Activated CD8-positive, alpha-beta memory T cell treated with anti-CD3 and anti-CD28 coated beads, Interleukin-2, amount 50 U/mL, for 48 hours (primary cell): ENCODE measurements at regions not wholly inside any gene's neighbourhood (a gene's known extent, or its start where the extent isn't known, plus 50 kb on each side); places are given as distances from the start of the nearest gene placed in this dataset.

Experiments
- DNase-seq: peaks from one replicate; pipeline ENCODE4 v3.0.0-alpha.2; 2020

DNA sequence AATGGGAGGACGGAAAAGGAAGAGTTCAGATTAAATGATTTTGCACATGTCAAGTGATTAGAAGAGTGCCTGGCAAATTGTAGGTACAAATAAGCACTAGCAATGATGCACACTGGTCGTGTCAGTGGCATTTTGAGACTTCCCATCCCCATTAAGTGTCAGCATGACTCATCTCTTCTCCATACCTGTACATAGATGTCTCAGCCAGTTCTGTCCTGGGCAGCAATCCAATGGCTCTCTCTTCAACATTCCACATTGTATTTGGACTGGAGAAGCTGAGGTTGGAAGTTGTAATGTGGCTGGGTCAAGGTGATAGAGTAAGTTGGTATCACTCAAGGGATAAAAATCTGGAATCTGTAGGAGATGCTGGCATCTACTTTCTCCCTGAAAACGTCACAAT is 742.7 kb downstream of the VRK1 start:
- no peak for DNase-seq

DNA sequence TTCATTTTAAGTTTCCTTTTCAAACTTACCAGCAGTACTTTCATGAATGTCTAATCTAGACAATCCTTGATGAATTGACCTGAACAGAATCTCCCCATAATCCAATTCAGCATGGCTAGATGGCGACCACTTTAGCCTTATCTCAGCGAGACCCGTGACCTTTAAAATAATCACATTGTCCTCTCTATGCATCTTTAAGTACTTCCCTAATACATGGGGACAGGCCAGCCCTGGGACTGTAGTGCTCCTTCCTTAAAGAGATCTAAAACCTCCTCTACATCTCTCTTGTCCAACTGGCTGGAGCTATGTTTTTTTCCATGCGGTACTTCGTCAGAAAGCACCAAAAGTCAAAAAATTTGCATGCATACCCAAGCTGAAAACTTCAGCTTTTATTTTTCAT is 746.0 kb downstream of the VRK1 start:
- DNase-seq, result no peak

DNA sequence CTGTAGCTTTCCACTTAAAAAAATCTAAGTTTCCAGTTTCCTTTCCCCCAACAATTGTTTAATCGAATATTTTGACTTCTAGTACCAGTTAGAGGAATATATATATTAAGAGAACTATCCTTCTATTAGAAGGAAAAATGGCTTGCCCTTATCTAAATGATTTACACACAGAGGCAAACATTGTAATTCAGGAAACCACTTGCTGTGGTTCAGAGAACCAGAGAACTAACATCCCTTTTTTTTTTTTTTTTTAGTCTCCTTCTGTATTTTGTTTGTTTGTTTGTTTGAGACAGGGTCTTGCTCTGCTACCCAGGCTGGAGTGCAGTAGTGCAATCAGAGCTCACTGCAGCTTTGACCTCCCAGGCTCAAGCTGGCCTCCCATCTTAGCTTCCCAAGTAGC is 746.6 kb downstream of the VRK1 start:
- DNase-seq, result no peak

DNA sequence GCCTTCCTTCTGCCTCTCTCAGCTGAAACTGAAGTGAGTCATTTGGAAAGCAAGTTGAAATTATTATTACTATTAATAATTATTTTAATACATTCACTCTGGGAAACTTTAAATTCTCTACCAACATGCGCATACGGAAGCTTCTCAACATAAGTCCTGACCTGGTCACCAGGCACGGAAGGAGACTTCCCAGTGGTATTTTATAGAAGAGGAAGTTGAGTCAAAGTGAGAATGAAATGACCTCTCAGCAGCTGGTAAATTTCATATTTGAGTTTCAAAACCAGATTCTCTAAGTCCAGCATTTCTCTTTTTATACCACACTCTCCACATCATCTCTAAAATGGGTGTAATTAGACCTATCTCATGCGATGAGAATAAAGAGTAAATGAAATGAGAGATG is 747.4 kb downstream of the VRK1 start:
- no peak for DNase-seq

DNA sequence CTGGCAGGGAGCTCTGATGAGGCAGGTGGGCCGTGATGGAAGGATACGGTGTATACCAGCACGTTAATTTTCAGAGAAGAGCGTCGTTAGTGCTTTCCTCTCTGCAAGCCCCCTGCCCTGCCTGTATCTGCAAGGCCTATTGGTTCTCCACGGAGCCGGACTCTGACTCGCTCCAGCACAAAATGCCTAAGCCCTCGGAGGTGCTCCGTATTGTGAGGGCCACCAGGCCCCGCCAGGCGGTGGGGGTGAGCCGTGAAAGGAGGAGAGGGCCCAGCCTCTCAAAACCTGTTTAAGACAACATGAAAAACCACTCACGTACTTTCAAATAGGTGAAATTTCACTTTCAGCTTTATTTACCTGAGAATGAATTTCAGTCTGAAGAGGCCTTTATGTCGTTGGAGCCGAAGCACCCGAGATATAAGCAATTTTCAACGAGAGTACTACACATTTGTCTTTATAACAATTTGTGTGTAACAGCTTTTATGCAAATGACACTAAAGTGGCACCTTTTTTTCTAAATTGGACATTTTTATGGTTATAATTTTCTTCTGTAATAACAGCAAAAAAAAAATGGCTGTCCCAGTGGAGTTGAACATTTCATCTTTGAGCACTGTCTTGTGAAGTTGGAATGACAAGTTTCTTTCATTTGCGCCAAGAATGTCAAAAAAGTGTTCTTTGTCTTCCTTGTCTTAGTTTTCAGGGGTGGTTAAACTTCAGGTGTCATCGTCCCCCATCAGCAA is 749.5 kb downstream of the VRK1 start:
- no peak for DNase-seq

DNA sequence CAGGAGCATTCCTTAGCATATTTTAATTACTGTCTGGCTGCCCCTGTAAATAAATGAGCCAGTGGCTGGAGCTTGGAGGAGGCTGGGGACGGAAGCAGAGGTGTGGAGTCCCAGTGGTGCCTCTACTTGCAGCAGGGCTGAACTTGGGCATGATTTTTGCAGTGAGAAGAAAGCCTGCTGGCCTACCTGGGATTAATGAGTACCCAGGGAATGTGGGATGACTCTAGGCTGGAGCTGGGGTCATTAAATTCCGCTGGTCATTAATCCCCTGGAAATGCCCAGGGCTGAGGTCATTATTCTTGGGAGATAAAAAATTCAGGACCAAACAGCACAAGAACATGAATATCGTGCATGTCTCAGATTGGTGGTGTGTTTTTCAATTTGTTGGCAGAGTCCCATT is 753.3 kb downstream of the VRK1 start:
- DNase-seq, result no peak

DNA sequence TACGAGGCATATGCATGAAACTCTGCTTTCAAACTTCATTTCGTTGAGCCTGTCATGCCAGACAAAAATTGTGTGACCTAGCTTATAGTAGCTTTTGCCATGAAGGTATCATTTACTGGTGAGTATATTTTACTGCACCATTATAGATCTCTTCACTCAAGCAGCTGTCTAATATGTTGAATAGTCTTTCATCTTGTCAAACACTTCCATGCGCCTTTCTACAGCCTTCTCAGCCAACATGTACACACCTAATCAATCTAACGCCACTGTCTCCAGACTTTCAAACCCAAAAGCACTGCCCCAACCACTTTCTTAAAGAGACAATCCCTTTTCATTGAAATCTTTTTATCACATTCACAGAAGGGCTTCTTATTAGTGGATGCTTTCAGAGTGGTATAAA is 757.4 kb downstream of the VRK1 start:
- DNase-seq, result no peak

DNA sequence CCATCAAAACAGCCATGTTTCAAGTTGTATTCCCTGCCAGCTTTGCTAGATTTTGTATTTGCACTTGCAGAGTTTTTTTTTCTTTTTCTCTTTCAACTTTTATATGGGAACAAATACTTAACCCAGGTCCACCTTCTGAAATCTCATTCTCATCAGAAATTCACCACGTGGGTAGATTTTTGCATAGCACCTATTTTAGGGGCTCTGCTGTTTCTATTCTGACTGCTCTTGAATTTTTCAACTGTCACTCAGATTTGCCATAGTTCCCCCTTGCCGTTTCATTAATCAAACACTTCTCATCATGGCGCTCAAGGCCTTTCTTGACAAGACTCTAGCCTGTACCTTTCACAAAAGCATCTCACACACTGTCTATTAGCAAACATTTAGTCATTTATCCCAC is 767.2 kb downstream of the VRK1 start:
- DNase-seq, result no peak

DNA sequence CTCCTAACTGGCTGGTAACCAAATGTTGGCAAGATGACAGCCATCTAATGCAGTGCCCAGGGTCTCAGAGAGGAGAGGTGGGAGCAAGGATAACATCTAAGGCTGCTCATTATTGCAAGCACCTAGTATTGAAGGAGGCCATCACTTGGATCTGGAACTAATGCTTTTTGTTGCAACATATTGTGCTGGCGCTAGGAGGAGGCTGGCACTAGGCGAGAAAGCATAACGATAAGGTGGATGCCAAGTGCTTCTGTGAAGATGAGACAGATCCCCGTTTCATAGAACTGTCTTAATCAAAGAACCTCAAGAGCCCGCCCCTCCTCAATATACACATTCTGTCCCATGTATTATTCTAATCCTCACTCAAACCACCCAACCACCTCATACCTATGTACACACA is 774.0 kb downstream of the VRK1 start:
- no peak for DNase-seq

DNA sequence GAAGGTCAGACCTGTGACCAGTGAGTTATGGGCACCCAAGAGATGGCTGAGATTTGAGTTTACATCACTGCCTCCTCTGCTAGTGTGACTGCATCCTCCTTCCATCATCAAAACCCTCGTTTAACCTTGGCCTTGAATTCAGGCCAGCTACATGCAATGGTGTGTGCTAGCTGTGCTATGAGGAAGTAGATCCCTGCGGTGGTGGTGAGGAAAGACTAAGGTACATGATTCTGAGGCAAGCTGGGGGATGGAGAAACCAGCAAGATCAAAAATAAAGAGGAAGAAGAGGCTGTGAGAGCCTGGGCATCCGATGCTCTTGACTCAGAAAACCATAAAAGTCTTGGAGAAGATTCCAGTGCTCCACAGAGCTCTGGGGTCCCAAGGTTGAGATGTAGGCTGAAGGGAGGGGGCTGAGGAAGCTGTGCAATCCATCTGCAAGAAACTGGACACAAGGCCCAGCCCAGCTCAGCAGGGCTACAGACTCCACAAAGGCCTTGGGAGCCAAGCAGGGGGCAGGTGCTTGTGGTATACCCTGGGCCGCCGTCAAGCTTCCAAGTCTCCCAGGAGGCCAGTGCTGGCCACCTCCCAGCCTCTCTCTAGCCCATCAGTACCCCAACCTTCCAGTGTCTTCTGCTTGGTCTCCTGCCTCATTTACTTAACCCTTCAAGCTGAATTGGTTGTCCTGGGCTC is 774.8 kb downstream of the VRK1 start:
- no peak for DNase-seq

DNA sequence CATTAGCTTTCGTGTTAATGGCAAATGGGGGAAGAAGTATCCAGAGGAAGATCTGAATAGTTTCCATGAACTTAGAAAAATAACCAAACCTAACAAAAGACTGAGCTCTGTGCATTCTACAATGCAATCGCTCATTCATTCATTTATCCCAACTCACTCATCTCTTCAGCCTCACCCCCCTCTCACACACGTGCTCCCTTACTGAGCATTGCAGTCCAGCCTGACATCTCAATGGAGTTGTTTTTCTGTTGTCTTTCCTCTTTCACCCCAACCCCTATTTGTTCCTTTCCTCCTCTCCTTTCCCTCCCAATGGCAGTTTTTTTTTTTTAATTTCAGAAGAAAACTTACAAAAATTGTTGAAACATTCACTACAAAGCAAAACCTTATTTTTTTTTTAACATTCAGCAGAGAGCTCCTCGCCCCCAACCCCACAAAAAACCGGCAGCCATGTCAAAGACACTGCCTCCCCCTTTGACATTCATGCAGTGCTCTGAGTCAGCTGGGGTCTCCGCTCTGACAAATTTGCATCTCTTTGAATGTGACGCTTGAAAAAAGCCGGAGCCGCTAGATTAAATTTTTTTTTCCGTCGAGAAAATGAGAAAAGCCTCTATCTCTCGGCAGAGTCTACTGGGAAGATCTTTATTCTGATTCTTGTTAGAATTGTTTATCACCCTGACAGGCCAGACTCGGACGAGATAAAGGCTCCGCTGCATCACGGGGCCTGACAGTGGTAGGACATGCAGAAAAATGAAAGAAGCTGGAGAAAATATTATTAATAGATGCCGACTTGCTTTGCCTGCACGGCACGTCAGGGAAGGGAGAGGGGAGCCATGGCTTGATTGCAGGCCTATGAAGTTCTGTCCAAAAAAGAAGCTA is 775.6 kb downstream of the VRK1 start:
- DNase-seq, result no peak

DNA sequence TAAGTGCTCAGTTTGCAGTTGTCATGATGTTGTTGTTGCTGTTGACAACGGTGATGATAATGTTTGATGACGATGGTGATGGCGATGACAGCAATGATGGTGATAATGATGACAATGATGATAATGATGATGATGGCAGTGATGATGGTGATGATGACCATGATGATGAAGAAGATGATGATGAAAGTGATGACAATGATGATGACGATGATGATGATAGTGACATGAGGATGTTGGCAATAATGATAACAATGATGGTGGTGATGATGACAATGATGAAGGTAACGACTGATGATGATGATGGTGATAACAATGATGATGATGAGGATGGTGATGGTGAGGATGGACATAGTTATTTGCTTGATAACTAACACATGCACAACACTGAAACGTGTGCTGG is 778.5 kb downstream of the VRK1 start:
- DNase-seq, result no peak

DNA sequence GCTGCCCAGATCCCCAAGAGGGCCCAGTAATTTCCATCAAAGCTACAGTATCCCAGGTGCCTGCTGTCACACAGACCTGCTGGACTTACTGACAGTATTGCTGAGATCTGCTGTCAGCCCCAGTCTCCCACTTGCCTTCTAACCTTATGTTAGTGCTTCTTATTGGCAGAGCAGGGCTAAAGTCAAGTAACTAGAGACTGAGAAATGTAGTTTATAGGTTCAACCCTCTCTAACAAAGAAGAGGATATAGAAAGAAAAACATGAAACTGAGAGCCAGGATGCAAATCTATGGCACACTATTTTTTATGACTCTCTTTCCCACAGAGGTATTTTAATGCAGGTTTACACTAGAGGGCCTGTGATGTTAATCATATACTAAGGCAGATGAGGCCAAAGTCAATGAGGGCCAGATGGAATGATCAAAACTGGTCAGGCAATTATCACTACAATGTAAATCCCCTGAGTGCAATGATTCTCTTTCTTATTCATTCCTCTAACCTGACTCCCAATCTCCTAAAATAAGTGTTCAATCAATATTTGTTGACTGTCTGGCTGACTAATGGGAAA is 781.9 kb downstream of the VRK1 start:
- DNase-seq, result no peak

DNA sequence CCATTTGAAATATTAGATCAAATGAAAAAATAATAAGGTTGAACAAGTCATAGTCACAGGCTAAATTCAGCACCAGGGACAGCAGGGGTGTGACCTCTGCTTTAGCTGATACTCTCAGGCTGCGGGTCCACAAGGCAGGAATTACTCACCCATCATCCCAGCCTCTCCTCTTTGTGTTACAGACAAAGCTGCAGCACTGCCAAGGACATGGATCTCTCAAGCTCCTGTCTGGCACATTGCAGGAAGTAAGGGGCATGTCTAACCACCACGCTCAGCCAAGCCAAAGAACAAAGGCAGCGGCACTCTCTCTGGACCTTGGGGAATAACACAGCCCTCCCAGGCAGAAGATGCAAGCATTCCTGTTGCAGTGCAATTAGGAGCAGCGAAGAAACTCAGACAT is 783.8 kb downstream of the VRK1 start:
- no peak for DNase-seq

DNA sequence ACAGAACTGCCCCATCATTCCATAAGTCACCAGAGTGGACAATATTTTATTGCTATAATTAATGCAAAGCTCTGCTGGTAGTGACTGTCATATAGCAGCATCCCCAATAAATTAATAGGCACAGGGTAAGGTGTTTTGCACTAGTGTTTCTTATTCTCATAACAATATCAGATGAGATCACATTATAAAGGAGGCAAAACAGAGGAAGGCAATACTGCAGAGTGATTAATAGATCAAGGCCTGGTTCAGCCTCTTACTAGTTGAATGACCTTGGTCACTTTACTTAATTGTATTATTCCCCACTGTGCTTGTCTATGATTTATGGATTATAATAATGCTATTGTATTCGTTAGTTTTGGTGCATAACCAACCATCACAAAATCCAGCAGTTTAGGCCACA is 784.8 kb downstream of the VRK1 start:
- DNase-seq, result no peak

DNA sequence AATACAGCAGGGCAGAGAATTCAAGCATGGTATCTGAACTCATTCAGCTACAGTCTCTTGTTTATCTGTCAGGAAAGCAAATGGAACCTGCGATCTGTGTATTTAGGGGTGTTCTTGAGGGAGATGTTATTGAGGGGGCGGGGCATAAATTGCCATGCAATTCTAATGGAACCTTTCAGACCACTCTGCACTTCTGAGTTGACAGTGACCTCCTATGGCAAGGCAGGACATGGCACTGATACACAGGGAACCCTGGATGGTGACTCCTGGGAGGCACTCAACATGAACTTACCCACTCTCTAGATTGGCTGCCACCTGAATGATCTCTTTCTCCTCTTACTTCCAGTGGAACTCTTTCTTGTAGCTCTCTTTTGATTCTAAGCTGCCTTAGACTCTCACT is 787.3 kb downstream of the VRK1 start:
- no peak for DNase-seq

DNA sequence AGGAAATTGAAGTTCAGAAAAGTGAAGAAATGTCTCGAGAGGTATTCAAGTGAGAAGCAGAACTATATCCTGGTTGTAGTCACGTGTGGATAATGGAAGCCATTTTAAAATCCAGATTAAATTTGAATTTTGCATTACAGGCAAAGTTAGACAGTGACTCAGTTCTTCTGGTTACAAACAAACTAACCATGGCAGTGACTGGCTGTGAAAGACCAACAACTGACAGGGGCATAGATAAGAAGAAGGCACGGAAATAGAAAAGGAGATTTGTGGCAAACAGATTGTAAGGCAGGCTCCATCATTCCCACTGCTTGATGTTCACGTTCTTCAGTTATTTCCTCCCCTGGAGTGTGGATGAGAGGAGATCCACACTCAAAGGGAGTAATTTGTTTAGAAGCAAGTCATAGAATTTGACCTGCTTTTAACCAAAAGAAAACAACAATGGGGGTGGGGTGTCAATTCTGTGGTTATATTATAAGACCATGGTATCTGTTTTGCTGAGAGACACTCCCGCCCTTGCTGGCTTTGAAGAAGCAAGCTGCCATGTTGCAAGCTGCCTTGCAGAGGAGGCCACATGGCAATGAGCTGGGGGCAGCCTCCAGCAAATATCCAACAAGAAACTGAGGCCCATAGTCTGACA is 795.3 kb downstream of the VRK1 start:
- no peak for DNase-seq

DNA sequence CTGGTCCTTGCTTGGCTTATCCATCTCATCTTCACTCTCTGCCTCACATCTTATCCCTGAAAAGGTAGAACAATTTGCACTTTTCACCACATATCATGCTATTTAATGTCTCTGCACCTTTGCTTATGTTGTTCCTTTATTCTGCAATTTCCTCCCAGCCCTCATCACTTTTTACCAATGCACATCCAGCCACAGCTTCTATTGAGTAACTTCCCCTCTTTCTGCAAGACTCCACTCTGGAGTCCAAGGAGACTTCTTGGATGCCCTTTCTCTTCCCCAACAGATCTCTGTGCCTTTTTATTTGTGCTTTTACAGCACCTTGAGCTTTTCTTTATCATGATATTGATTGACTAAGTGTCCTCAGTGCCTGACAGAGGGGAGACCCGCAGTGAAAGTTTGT is 797.1 kb downstream of the VRK1 start:
- no peak for DNase-seq

DNA sequence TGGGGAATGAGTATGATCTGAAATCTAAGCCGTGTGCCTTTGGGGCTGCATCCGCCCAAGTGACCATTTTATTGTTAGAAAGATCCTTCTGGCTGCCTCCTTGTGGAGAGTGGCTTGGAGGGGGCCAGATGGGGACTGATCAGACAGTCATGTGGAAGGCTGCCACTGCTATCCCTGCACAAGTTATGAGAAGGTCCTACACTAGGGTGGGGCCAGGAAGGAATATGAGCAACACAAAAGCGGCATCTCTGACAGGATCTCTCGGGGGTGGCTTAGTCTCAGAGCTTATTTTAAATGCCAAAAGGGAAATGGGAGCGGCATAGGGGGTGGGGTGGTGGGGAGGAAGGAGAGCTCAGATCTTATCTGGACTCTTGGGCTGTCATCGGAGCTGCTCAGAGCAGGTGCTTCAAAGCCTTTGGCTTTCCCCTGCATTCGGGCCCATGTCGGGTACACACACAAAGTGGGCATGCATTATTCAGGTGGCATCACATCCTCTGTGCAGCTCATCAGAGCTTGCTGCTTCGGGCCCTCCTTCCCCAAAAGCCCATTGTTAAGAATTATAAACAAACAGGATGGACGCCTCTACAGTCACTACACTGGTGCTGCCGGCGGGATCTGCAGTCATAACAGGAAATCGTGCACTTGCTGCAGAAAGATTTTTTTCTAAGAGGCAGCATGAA is 805.4 kb downstream of the VRK1 start:
- DNase-seq, result peak; percentile 63

DNA sequence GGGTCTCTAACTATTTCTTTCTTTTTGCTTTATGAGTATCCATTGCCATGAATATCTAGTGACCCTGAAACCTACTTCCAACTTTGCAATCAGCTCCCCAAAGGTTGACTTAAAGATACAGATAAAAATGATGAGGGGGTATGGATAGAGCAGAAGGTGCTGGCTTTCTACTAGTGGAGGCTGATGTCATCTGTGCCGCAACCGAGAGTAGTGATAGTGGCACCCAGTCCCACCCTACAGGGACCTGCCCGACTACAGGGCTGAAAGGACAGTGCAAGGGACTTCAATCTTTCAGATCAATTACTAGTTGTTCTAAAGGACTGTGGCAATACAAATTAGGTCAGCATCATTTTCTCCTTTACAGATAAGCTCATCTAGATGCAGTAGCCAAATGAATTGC is 806.0 kb downstream of the VRK1 start:
- no peak for DNase-seq

DNA sequence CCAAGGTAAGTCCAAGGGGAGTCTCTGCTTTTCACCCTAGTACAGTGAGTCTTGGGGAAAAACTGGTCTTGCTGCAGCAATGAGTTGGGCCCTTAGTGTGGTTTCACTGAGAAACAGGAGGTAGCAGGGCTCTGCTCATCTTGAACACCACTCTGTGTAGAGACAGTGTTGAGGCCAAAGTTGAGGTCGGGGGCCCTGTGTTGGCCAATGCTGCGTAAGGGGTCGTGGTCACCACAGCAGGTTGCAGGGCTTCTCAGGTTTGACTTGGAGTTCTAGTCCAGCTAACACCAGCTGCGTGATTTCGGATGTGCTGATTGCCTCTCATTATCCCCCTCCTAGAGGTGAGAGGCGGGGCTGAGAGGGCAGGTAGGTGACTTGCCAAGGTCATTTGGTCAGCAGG is 807.5 kb downstream of the VRK1 start:
- DNase-seq, result no peak

DNA sequence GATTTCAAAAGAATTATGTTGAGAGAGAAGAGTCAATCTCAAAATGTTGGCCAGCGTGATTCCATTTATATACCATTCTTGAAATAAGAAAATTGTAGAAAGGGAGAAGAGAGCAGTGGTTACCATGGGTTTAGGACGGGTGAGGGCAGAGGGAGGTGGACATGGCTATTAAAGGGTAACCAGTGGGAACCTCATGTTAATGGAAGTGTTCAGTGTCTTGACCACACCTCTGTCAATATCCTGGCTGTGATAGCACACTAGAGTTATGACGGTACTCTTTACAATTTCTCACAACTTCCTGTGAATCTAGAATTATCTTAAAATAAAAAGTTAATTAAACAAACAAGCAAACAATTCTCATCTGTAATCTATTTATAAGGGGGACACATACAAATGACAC is 821.2 kb downstream of the VRK1 start:
- DNase-seq, result no peak
